GM13977 (cell line): ENCODE measurements at regions not wholly inside any gene's neighbourhood (a gene's known extent, or its start where the extent isn't known, plus 50 kb on each side); places are given as distances from the start of the nearest gene placed in this dataset.
A peak's percentile ranks its signal among the peaks of the same experiment; 100 is the strongest.
"Not testable (repeated sequence)": the region's sequence is repeated elsewhere in the genome, so short reads cannot be mapped to it uniquely, and the experiment has no call there.

Experiments
- DNase-seq: peaks from one replicate; pipeline ENCODE4 v3.0.0; 2012; ENCODE audit warnings: low spot score
- in situ Hi-C: fragments of 300-500 bp; cut with MboI; formaldehyde crosslinking; loops from one replicate; pipeline ENCODE4 v1.12.0; 2022; ENCODE audit warnings: low sequenced_read_pairs, low pct_unique_long_range_greater_than_20kb, mixed read lengths, inconsistent platforms; ENCODE audit not compliant: unreplicated experiment
- TF ChIP-seq, protein P1 (sequence below): IDR thresholded peaks from 2 replicates; pipeline ENCODE4 v1.5.1; 2012; ENCODE audit warnings: mild to moderate bottlenecking, control low read depth; ENCODE audit not compliant: insufficient read depth; ENCODE audit errors: extremely low read depth, missing control alignments

DNA sequence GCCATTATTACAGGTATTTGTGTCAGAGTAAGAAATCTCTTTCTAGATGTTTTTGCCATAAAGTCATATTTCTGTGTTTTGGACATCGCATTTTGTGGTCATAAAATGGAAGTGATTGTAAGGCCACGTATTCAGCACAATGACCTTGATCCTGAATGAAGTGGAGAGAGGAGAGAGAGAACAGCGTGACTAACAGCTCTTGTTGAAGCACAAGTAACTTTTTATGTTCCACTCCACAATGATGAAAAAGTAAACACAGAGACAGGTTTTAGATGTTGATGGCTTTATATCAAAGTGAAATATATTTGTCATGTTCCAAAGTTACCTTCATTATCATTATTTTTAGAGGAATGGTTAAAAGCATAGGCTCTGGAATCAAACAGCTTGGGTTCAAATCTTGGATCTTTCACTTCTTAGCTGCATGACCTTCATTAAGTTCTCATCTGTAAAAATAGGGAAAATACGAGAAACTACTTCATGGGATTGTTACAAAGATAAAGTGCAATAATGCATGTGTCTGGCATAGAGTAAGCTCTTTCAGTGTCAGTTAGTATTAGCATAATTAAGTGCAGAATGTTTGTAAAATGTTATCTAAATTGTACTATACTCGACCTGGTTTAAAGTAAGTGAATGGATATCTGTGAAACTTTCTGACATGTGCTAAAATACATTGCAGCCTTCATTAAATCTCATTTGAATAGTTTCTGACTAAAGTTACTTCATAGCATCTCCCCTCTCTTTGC lies 341.5 kb upstream of the DNAJC19 start:
- no peak for DNase-seq
- in situ Hi-C loops = no loop called here
- TF ChIP-seq, protein P1, sequence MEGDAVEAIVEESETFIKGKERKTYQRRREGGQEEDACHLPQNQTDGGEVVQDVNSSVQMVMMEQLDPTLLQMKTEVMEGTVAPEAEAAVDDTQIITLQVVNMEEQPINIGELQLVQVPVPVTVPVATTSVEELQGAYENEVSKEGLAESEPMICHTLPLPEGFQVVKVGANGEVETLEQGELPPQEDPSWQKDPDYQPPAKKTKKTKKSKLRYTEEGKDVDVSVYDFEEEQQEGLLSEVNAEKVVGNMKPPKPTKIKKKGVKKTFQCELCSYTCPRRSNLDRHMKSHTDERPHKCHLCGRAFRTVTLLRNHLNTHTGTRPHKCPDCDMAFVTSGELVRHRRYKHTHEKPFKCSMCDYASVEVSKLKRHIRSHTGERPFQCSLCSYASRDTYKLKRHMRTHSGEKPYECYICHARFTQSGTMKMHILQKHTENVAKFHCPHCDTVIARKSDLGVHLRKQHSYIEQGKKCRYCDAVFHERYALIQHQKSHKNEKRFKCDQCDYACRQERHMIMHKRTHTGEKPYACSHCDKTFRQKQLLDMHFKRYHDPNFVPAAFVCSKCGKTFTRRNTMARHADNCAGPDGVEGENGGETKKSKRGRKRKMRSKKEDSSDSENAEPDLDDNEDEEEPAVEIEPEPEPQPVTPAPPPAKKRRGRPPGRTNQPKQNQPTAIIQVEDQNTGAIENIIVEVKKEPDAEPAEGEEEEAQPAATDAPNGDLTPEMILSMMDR = no peak

- TF ChIP-seq, protein P1 = no peak
- no peak for DNase-seq
- in situ Hi-C loops = no loop called here
These were observed 340.7 kb upstream of the DNAJC19 start for GRCh38 chr3:181330257-181330656.

DNA sequence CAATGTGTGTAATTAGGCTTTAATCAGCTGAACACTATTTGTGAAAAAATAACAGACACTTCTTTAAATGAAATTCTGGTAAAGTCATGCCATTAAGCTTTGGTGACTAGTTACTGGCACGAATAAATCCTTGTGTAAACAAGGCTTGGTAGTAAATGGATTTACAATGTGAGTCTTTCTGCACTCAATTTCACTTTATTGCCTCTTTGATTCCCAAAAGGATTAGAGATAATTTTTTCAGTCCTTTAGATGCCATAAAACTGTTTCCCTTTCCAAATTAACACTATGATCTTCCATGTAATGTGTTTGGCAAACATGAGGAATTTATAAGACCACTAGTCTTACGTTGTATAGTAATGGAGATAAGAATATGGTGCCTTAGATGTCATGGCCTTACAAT lies 339.5 kb upstream of the DNAJC19 start:
- no peak for DNase-seq
- in situ Hi-C loops = no loop called here
- TF ChIP-seq, protein P1 = no peak

DNA sequence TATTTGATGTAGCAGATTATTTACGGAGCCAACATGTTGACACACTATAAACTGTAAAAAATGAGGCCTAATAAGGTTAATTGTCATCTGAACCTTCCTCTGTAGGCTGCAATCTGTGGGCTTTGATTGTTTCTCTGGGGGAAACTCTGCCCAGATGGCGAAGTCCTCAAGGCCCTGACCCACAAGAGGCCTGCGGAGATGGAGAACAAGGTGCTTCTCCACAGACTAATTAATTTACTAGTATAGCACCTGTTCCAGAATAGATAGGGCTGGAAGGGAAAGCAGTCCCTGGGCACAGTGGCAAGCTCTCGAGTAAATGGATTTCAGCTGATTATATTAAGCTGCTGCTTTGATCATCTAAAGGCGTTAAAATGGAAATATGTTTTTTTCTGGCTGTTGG lies 338.8 kb upstream of the DNAJC19 start:
- in situ Hi-C loops = no loop called here
- TF ChIP-seq, protein P1 = no peak
- no peak for DNase-seq

DNA sequence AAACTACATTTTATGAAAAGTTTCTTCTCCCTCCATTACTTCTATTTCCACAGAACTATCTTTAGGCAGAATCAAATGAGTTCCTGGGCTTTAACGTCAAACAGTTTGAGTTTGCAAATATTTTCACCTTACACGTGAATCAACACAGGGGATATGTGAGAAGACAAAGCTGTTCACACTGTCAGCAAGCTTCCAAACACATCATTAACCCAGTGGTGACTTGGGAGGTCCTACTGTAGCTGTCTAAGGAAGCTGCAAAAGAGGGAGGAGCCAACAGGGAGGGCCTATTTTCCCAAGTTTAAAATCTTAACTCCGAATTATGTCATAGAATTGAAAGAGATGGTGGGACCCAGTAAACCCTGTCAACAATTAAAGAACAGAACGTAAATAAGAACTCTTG lies 337.8 kb upstream of the DNAJC19 start:
- DNase-seq = no peak
- in situ Hi-C loops = no loop called here

GRCh38 chr3:181326637-181327223 lies 337.2 kb upstream of the DNAJC19 start:
- TF ChIP-seq, protein P1 = peak; percentile 65
- in situ Hi-C loops = no loop called here
- peak; percentile 28 for DNase-seq

More for the DNA sequence above, 337.8 kb upstream of the DNAJC19 start:
- TF ChIP-seq, protein P1 = no peak

DNA sequence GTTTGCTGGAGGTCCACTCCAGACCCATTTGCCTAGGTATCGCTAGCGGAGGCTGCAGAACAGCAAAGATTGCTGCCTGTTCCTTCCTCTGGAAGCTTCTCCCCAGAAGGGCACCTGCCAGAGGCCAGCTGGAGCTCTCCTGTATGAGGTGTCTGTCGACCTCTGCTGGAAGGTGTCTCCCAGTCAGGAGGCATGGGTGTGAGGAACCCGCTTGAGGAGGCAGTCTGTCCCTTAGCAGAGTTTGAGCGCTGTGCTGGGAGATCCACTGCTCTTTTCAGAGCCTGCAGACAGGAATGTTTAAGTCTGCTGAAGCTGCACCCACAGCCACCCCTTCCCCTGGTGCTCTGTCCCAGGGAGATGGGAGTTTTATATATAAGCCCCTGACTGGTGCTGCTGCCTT lies 335.0 kb upstream of the DNAJC19 start:
- in situ Hi-C loops, DNase-seq: not testable (repeated sequence)
